ENCODE measurements at regions not wholly inside any gene's neighbourhood (a gene's known extent, or its start where the extent isn't known, plus 50 kb on each side); places are given as distances from the start of the nearest gene placed in this dataset.

- TF ChIP-seq POLR2A (IDR thresholded peaks at IDR 0.05; ENCODE audit: low read length): no peak
- TF ChIP-seq GATA1 (IDR thresholded peaks at IDR 0.05; ENCODE audit: low read depth, low read length): no peak
Observed at GRCh38 chrX:43580621-43581020, 75.5 kb upstream of the MAOA start.

All from erythroblast (primary cell).